ENCODE measurements at regions not wholly inside any gene's neighbourhood (a gene's known extent, or its start where the extent isn't known, plus 50 kb on each side); places are given as distances from the start of the nearest gene placed in this dataset.
"Not testable (repeated sequence)": the region's sequence is repeated elsewhere in the genome, so short reads cannot be mapped to it uniquely, and the experiment has no call there.

DNA sequence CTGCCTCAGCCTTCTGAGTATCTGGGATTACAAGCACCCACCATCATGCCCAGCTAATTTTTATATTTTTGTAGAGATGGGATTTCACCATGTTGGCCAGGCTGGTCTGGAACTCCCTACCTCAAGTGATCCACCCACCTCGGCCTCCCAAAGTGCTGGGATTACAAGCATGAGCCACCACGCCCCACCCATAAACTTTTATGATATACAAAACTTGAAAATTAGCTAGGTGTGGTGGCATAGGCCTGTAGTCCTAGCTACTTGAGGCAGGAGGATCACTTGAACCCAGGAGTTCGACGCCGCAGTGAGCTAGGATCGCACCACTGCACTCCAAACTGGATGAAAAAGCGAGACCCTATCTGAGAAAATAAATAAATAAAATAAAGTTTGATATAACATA, 149.5 kb upstream of the ATF7IP start:
- DNase-seq = not testable (repeated sequence)

DNA sequence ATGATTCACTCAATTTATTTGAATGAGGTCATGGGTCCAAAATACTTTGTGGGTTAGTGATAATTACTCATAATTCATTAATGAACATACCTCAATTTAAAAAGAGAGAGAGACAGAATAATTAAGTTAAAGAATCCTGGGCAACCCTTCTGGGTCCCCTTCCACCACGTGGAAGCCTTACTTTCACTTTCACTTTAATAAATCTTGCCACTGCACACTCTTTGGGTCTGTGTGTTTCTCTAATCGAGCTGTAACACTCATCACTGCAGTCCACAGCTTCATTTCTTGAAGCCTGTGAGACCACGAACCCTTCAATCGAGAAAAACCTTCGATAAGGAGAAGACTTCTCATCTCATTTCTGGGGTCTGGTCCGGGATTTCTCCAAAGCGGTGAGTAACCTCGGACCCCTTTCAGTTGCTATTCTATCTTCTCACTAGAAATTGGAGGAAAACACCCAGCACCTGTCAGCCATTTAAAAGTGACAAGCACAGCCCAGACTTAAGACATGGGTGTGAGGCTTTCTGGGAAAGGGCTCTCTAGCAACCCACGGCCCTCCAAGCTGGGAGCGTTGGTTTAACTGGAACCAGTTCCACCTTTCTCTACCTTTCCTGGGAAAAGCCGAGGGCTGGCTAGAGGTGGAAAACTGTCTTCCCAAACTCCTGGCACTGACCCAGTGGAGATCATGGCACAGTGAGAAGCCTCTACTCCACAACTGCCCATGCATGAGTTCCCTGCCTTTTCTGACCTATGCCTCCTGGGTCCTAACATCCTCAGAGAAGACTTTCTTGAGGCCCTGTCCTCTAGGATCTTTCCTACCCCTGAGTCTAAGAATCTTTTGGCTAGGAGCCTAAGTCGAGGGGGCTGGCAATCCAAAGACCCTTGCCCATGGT, 148.8 kb upstream of the ATF7IP start:
- peak; percentile 10 for DNase-seq

DNA sequence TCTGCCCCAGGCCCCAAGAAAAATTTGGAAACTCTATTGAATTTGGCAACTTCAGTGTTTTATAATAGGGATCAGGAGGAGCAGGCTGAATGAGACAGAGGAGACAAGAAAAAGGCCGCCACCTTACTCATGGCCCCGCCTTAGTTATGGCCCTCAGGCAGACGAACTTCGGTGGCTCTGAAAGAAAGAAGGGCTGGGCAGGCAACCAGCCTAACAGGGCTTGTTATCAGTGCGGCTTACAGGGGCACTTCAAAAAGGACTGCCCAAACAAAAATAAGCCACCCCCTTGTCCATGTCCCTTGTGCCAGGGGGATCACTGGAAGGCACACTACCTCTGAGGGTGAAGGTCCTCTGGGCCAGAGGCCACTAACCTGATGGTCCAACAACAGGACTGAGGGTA, 146.3 kb upstream of the ATF7IP start:
- no peak for DNase-seq

DNA sequence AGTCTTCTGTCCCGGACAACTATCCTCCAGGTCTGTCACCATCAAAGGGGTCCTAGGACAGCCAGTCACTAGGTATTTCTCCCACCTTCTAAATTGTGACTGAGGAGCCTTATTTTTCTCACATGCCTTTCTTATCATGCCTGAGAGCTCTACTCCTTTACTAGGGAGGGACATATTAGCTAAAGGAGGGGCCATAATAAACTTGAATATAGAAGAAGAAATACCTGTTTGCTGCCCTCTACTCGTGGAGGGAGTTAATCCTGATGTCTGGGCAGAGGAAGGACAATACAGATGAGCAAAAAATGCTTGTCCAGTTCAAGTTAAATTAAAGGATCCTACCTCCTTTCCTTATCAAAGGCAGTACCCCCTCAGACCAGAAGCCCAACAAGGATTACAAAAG, 145.8 kb upstream of the ATF7IP start:
- DNase-seq = not testable (repeated sequence)

DNA sequence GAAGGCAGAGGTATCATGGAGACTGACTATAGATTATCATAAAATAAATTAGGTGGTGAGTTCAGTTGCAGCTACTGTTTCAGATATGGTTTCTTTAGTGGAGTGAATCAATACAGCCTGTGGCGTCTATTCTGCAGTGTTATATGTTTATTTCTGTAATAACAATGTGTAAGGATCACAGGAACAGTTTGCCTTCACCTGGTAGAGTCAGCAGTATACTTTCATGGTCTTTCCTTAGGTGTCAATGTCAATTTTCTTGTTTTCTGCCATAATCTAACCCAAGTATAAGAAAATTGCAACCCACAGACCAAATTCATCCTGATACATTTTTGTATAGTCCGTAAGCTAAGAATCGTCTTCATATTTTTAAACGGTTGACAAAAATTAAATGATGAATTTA, 140.4 kb upstream of the ATF7IP start:
- DNase-seq = no peak

DNA sequence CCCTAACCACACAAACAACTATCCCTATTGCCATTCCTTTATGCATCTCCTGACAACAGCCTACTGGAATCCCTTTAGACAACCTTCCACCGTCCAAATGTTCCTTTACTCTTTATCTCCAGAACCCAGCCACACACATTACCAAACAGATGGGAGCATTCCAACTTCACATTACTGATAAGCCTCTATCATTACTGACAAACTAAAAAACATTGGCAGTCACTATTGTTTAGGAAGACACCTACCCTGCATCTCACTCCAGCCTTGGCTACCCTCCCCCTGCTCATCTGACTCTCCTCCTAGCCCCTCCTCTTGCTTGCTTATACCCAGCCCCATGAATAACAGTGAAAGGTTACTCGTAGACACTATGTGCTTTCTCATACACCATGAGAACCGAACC, 130.3 kb upstream of the ATF7IP start:
- not testable (repeated sequence) for DNase-seq

DNA sequence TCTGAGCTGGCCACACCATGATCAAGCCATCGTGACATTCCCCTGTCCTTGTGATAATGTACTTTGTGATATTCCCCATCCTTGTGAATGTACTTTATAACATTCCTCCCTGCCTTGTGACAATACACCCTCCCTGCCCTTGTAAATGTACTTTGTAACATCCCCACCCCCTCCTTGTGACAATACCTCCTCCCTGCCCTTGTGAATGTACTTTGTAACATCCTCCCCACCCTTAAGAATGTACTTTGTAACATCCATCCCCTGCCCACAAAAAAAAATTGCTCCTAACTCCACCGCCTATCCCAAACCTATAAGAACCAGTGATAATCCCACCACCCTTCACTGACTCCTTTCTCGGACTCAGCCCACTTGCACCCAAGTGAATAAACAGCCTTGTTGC, 128.8 kb upstream of the ATF7IP start:
- DNase-seq = not testable (repeated sequence)

DNA sequence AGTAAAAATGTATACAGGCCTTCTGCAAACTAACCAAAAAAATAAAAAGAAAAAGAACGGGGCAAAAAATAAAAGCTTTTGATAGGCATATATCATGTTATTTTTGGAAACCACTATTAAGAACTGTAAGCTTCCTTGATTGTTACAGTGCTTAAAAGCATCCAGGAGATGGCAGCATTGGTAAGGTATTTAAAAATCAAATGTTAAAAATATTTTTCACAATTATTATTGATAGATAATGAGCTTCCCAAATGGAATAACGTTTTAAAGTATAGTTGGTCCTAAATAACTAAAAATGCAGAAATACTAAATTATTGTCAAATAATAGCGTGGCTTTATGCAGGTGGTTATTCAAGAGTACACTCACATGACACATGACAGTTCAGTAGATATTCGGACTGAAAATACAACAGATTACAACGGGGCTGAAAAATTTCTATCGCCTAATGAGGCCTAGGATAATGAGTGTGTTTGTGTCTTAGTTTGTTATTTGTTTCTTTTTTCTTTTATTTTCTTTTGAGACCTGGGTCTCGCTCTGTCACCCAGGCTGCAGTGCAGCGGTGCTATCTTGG, 127.2 kb upstream of the ATF7IP start:
- DNase-seq = no peak

DNA sequence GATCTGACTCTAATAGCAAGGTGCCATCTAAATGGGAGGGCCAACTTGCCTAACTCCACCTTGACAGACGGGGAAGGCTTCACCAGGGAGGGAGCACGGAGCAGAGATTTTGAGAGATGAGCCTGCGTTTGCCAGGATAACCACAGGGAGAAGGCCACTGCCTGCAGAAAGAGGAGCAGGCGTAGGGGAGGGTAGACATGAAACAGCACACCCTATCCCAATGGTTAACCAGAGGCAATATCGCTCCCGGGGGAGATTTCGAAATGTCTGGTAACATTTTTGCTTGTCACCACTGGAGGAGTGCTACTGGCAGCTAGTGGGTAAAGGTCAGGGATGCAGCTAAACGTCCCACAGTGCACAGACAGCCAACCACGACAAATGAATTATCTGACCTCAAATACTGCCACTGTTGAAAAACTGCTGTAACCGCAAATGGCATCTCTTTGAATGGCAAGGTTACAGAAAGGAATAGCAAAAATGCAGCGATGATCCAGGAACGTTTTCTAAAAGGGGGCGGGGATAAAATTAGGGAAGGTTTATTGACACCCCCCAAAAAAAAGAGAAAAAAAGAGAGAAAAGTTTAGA, 126.0 kb upstream of the ATF7IP start:
- DNase-seq = peak; percentile 19

DNA sequence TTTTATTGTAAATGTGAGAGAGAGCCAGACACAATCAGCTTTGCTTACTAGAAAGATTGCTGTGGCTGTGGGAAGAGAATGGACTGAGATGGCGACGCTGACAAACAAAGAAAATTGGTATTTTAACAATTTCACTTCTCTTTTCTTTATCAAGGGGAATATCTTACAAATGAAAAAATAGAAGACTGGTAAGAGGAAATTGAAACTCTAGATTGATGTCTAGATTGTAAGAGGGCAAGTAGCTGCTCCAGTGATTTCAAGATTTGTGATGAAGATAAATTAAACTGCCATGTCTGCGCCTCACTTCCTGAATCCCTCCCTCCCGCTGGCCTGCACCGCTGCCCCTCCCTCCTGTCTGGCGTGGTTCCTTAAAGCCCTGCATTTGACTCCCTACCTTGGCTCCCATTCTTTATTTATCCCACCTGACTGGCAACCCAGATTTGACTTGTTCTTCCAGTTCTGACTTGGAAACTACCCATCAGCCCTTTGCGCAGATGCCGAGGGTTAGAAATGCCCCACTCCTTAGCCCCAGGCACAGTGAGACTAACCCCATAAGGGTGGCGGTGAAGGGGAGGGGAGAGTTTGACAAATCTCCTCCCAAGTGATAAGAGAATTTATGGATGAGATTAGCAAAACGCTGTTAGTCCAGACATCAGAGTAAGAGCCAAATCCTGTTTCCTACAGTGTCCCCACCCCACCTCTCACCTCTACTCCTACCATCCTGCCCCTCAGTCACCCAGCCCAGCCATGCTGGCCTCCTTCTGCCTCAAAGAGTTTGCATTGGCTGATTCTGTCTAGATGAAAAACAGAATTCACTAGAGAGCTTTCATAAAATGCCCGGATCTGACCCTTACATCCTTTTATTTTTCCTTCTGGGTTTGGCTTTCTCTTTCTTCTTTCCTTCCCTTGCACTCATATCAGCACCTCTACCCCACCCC, 125.3 kb upstream of the ATF7IP start:
- peak; percentile 13 for DNase-seq

DNA sequence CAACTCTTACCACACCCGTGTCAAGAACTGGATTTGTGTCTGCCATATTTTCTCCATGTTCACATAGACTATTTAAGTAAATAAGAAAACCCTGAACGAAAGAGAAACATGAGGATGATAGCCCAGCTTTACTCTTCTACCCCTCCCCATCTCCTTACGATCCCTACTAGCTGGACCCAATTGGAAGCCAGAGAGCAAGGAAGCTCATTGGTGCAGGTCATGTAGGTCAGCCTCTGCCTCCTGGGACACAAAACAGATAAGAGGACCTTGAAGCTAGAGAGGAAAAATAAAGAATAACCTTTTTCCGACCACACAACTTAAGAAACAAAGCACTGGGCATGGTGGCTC, 124.6 kb upstream of the ATF7IP start:
- no peak for DNase-seq

DNA sequence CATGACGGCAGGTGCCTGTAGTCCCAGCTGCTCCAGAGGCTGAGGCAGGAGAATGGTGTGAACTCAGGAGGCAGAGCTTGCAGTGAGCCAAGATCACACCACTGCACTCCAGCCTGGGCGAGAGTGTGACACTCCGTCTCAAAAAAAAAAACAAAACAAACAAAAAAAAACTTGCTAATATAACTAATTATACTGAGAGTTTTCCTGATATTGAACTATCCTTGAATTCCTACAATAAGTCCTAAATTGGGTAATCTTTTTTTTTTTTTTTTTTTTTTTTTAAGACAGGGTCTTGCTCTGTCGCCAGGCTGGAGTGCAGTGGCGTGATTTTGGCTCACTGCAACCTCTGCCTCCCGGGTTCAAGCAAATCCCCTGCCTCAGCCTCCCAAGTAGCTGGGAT, 122.7 kb upstream of the ATF7IP start:
- not testable (repeated sequence) for DNase-seq

DNA sequence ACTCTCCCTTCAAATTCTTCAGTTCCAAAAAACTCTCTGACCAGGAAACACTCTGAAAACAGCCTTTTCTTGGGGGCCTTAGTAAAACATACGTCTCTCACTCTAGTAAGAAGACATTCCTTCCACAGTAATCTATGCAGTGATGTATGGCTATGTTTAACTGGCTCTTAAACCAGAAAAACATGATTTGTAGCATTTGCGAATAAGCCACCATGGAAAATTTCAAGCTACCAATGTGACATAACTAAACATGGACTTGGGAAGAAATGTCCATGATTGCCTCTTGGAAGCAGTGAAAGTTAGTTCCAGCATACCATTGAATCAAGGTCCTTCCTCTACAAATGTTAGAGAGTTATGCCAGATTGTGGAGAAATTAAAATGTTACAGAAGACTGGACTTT, 121.5 kb upstream of the ATF7IP start:
- DNase-seq = no peak

DNA sequence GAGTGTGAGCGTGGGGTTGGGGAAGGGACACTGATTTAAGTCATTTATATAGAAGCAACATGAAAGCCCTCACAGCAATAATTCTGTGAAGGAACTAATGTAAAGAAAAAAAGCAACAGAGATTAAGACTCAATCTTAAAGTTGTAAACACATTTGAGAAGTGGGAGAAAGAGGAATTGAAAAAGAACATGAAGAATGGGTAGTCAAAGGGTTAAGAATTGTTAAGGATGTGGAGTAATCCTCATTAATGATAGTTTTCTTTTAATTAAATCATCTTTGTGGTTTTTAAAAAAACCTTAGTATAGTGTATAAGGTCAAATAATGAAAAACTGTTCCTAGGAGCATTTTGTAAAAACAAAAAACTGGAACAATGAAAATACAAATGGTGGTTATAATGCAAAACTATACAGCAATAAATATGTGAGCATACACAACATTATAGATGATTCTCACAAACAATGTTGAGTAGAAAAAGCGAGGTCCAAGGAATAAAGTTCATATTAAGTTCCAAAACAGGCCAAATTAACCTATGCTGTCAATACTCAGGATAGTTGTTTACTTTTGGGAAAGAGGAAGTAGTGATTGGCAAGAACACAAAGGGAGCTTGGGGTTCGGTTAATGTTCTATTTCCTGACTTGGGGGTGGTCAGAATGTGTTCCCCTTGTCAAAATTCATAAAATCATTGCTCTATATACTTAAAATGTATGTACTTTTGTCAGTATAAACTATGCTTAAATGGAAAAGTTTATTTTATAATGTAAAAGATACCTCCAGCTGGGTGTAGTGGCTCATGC, 120.4 kb upstream of the ATF7IP start:
- DNase-seq = no peak

DNA sequence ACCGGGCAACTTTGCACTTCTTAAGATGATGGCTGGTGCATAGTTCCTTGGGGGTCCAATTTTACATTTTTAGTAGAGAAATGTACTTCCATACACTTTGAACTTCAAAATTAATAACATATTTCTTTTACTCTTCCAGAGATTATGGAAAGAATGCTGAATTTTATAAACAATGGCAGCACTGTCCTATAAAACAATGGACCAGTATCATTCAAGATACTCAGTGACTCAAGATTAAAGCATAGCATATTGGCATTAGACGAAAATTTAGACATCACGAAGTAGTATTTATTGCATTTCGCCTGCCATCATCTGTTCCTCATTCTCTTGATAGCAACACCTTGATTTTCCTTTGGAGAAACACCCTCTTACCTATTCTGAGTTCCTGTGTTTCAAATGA, 118.3 kb upstream of the ATF7IP start:
- DNase-seq = no peak

DNA sequence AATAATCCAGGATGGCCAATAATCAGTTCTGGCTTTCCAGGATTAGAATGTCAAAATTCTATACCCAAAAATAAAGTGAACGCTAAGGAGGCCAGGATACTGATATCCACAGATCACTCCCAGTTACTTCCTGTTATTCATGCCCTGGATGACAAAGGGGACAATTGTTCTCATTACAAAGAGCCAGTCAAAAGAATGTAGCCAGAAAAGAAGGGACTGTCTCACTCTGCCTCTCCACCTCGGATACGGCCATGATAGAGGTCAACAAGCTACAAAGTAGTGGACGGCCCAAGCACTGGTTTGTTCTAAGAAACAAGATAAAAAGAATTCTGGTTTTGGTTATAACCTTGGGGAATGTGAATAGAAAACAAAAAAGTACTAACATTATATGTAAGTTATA, 116.1 kb upstream of the ATF7IP start:
- DNase-seq = no peak

DNA sequence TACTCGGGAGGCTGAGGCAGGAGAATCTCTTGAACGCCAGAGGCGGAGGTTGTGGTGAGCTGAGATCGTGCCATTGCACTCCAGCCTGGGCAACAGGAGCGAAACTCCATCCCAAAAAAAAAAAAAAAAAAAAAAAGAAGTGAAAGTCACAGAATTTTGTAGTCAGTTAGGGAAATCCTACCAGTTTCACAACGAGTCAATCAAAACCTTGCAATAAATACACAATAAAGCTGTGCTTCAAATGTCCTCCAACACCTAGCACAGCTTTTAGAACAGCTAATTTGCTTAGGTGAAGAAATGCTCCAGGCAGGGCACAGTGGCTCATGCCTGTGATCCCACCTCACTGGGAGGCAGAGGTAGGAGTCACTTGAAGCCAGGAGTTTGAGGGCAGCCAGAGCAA, 112.8 kb upstream of the ATF7IP start:
- DNase-seq = no peak

DNA sequence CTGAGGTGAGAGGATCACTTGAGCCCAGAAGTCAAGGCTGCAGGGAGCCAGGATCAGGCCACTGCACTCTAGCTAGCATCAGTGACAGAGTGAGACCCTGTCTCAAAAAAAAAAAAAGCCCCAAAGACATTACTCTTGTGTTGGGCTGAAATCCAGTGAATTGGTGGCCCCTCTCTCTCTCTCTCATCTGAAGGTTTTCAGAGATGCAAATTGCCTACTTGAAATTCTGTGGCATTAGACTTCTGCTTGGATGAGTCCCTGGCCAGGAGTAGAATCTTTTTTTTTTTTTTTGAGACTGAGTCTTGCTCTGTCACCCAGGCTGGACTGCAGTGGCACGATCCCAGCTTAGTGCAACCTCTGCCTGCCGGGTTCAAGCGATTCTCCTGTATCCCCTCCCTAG, 112.0 kb upstream of the ATF7IP start:
- no peak for DNase-seq

DNA sequence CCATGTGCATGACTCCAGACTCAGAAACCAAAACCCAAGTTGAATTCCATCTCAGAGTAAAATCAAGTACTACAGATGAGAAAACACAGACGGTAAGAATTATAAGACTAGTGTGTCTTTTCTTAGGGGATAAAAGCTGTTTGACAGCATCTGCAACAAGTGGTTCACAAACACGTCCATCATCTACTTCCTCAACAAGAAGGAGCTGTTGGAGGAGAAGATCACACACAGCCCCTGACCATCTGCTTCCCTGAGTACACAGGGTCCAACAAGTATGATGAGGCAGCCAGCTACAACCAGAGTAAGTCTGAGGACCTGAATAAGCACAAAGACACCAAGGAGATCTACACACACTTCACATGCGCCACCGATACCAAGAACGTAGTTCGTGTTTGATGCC, 110.7 kb upstream of the ATF7IP start:
- DNase-seq = no peak

DNA sequence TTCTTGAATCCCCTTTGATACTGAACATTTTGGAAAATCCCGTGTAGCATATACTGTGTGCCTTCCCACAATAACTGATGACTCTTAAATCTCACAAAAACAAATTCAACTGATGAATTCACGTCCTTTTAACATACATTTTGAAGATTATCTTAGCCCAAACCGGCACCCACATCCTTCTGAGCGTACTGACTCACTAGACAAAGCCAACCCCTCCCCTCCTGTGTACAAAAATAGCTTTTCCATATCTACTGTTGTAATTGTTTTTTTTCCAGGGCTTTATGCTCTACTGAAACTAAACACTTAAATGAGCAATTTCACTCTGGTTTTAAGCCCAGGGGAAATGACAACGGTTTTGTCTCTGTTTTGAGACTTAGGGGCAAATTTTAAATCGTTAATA, 109.4 kb upstream of the ATF7IP start:
- peak; percentile 45 for DNase-seq

DNA sequence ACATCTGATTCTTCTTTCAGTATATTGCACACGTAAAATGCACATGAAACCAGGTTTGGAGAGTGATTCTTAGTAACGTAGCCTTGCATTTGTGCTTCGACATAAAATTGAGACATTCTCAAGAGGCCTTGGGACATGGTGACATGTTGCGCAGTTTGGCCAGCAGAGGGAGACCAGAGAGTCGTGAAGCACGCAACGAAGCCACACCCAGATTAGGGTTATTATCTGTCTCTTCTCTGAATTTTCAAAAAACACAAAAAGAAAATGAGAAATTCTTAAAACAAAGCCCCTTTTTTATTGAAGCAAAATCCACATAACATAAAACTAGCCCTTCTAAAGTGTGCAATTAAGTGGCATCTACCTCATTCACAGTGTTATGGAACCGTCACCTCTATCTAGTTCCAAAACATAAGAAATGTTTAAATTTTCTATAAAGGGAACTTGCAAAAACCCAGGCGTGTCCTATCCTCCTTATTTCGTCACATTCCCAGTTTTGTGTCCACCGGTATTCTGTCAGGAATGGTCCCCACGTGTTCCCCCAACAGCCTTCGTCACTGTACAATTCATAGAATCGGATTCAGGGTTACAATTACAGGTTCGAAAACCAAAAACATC, 108.8 kb upstream of the ATF7IP start:
- DNase-seq = peak; percentile 80

DNA sequence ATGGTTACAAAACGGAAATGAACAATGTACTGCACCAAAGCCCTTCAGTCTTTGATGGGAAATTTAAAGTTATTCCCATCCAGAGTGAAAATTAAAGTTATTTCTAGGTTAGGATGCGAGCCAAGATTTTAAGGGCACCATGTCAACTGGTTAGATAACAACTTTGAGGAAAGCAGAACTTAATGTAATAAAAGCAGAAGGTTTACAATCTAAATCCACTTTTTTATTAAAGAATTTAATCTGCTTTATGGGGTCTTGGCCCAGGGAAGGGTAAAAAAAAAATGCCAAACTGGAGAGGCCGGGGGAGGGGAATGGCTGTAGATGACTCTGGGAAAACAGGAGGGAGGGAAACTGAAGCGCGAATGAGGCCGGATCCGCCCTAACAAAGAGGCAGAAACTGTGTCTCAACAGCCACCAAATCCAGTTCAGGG, 108.2 kb upstream of the ATF7IP start:
- no peak for DNase-seq

Data from activated naive CD4-positive, alpha-beta T cell treated with Interleukin-2 at 50 U/mL for 16 hours (primary cell).